Memory B cell (primary cell): ENCODE measurements at regions not wholly inside any gene's neighbourhood (a gene's known extent, or its start where the extent isn't known, plus 50 kb on each side); places are given as distances from the start of the nearest gene placed in this dataset.

Source experiments
- ATAC-seq: fragments of 150-1000 bp; cut with Tn5 transposase; 2 replicates; pipeline ENCODE4 v1.10.0; 2021; ENCODE audit warnings: low read depth, mild to moderate bottlenecking, moderate library complexity
- DNase-seq, 2 donors: peaks; one replicate each; pipeline ENCODE4 v3.0.0; 2022; ENCODE audit warnings: low spot score in 2 of 2
- H3K27ac Mint-ChIP-seq: one replicate; pipeline ENCODE4 v1.8.0; 2022; ENCODE audit warnings: mild to moderate bottlenecking, moderate library complexity, mixed read lengths
- H3K27me3 Mint-ChIP-seq: one replicate; pipeline ENCODE4 v1.8.0; 2022; ENCODE audit warnings: mixed read lengths
- H3K36me3 Mint-ChIP-seq: one replicate; pipeline ENCODE4 v1.8.0; 2022; ENCODE audit warnings: mild to moderate bottlenecking, mixed read lengths
- H3K4me1 Mint-ChIP-seq: one replicate; pipeline ENCODE4 v1.8.0; 2022; ENCODE audit warnings: mixed read lengths
- H3K4me3 Mint-ChIP-seq: one replicate; pipeline ENCODE4 v1.8.0; 2022; ENCODE audit warnings: mild to moderate bottlenecking, moderate library complexity, mixed read lengths
- H3K9me3 Mint-ChIP-seq: one replicate; pipeline ENCODE4 v1.8.0; 2022; ENCODE audit warnings: mixed read lengths

DNA sequence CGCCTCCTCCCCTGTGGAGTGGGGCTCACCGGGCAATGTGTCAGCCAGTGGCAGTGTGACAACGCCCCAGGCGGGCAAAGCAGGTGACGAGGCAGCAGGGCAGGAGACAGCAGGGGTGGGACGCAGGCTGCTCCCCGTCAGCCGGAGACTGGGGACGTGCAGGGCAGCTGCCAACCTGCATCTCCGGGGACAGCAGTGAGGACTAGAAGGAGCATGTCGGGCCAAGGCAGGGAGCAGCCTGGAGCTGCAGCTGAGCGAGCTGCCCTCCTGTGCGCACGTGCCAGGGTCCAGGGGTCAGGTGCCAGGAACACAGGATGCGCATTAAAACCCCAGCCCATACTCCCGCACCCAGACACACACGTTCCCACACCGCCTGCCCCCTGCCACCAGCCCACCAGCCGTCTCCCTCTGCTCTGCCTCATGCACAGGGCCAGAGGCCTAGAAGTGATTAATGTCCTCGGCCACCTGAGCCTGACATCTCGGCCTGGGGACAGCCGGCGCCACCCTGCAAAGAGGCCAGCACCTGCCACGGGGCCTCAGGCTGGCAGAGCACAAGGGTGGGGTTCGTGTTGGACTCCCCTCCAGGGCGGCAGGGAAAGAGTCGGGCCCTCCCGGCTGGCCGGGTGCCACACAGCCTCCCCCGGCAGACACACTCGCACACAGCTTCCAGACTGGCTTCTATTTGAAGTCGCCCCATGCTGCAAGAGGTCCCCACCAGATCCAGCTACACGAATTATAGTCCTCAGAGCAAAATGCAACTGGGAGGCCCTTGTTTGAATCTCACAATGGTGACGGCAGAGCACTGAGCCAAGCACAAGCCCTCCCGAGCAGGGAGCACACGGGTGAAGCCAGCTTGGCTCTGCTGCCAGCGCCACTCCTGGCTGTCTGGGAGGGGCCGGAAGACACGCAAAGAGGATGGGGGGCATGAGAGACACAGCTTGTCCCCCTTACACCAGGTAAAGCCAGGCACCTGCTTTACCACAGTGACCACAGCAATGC is 90.4 kb downstream of the RBFOX3 start:
- Mint-ChIP-seq H3K27me3 (peaks cover 7% of the 10 kb centered on the region), H3K36me3 (no peaks in the 10 kb centered on the region), H3K4me1 (no peaks in the 10 kb centered on the region), H3K4me3 (no peak overlapping the region), H3K9me3 (no peaks in the 10 kb centered on the region), H3K27ac (no peak overlapping the region)
- ATAC-seq (no peak), DNase-seq (no peak)

GRCh38 chr17:79519601-79520000 is 91.2 kb downstream of the RBFOX3 start:
- H3K27ac Mint-ChIP-seq: no peak overlapping the region
- ATAC-seq (no peak), DNase-seq (no peak)
- H3K9me3 Mint-ChIP-seq: no peaks in the 10 kb centered on the region
- H3K36me3 Mint-ChIP-seq: no peaks in the 10 kb centered on the region
- H3K4me3 Mint-ChIP-seq: no peak overlapping the region
- H3K27me3 Mint-ChIP-seq: peaks cover 7% of the 10 kb centered on the region
- no peaks in the 10 kb centered on the region for H3K4me1 Mint-ChIP-seq

DNA sequence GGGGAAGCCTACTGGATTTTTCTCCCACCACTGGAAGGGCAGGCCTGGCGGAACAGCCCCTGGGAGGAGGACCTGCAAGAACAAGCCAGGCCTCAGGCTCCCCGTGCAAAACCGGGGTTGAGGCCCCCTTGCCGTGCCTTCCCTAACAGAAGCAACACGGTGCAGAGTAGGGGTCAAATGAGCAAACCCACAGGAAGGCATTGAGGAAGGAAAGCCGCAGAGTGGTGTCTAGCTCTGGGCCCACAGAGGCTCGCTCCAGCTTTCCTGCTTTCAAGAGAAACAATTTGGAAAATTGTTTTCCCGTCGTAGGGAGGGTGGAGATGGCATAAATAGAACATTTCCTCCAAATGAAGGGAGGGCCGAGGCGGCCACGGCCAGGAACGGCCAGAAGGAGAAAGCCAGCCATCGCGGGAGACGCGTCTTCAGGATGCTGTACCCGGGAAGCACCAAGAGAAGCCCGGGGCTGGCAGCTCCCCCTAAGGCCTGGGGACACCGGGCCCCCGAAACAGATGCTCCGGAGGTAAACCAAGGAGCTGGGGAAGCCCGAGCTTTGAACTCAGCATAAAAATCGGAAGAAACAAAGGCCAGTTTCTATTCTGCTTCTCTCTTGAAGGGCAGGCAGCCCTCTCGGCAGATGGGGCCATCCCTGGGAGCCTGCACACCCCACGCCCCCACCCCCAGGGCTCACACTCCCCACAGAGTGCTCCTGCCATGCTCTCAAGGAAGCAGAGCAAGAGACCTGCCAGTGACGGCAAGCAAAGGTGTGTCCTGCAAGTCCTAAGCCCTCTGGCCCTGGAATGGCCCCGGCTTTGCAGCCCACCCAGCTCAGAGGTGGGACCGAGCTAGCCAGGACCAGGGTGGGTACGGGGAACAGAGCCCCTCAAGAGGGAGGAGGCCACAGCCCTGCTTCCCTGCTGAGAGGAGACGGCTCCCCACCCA is 92.0 kb downstream of the RBFOX3 start:
- H3K27me3 Mint-ChIP-seq: peaks cover 7% of the 10 kb centered on the region
- DNase-seq (no peak), ATAC-seq (no peak)
- no peaks in the 10 kb centered on the region for H3K9me3 Mint-ChIP-seq
- H3K27ac Mint-ChIP-seq: no peak overlapping the region
- no peaks in the 10 kb centered on the region for H3K4me1 Mint-ChIP-seq
- no peak overlapping the region for H3K4me3 Mint-ChIP-seq
- H3K36me3 Mint-ChIP-seq: no peaks in the 10 kb centered on the region

- Mint-ChIP-seq H3K4me3 (no peak overlapping the region), H3K4me1 (no peaks in the 10 kb centered on the region), H3K27me3 (peaks cover 7% of the 10 kb centered on the region), H3K27ac (no peak overlapping the region), H3K36me3 (no peaks in the 10 kb centered on the region), H3K9me3 (no peaks in the 10 kb centered on the region)
- ATAC-seq (no peak), DNase-seq (no peak)
Observed at GRCh38 chr17:79517827-79518584, 92.8 kb downstream of the RBFOX3 start.

DNA sequence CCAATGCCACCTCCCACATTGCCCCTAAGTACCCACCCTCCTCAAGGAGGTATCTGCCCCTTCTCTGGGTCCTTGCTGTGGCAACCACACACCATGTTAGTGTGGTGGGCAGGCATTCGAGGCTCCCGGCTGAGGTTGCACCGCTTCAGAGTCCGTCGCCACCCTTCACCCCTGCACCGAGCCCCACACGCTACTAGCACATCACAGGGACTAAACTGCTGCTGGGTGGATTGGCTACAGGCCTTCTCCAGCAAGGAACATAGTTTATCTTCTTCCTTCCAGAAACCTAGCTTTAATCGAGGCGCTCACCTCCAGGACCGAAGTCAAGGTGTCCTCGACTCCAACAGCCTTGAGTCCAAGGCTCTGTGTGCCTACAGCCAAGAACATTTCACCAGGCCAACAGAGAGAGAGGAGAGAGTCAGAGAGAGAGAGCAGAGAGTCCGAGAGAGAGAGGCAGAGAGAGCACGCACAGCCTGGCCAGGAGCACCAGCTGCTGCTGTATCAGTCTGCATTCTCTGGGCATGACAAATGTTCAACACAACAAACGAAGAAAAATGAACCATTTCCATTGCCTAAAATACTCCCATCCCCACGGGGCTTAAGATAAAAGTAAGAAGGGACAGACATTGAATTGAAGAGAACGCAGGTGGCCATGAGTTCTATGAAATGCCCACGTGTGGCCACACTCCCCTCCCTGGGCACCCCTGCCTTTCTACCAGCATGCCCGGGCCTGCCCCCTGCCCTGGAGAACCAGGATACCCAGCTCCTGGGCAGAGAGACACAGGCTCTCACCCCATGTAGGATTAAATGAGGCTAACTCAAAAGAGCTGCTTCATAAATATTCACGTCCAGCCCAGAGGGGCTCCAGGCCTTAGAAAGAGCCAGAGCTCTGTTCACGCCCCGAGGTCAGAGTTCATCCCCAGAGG is 94.9 kb downstream of the RBFOX3 start:
- DNase-seq (no peak), ATAC-seq (no peak)
- Mint-ChIP-seq H3K4me3 (no peak overlapping the region), H3K27ac (no peak overlapping the region), H3K9me3 (no peaks in the 10 kb centered on the region), H3K27me3 (peaks cover 7% of the 10 kb centered on the region), H3K36me3 (no peaks in the 10 kb centered on the region), H3K4me1 (no peaks in the 10 kb centered on the region)

DNA sequence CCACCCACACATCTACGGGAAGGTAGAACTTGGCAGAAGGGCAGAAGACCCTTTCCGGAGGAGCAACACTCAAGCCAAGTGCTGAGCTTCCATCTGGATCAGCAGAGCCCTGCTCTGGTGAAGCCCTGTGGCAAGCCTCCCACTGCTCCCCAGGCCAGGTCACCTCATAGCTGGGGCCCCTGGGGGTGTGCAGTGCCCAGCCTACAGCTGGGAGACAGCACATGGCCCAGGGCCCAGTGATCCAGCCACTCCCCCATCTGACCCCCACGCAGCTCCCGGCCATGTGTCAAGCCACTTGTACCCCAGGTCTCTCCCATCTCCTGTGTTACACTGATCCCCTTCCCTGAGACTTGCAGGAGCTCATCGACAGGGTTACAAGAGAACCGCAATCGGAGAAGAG is 95.7 kb downstream of the RBFOX3 start:
- no peak for ATAC-seq
- peaks cover 7% of the 10 kb centered on the region for H3K27me3 Mint-ChIP-seq
- no peak overlapping the region for H3K27ac Mint-ChIP-seq
- no peaks in the 10 kb centered on the region for H3K9me3 Mint-ChIP-seq
- DNase-seq: no peak
- H3K4me3 Mint-ChIP-seq: no peak overlapping the region
- H3K4me1 Mint-ChIP-seq: no peaks in the 10 kb centered on the region
- H3K36me3 Mint-ChIP-seq: no peaks in the 10 kb centered on the region

DNA sequence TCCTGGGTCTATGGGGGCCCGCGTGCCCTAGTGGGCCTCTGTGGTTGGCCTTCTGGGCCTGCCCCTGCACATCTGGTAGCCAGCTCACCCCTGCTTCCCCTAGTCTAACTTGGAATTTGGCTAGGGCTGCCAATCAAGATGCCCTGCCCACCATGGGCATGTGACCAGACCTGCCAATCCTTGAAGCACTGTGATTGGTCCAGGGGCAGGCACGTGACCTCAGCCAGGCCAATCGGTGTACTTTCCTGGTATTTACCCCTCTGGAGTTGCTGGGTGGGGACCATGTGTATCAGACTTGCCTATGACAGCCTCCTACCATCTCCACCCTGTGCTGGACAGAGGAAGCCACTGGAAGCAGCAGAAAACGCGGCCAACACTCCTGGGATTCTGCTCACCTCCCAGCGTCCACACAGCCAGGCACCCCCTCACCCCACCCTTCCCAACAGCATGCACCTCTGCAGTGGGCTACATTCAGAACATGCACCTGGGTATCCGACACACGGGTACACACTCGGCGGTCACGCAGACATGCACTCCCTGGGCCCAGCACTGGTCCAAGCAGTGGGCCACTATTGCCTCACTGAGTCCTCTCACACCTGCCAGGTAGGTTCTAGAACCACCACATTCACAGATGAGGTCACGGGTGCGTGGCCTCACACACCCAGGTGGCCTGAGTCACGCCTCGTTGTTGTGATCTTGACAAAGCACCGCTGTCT is 96.9 kb downstream of the RBFOX3 start:
- Mint-ChIP-seq H3K4me3 (no peak overlapping the region), H3K9me3 (no peaks in the 10 kb centered on the region), H3K27me3 (peaks cover 7% of the 10 kb centered on the region), H3K4me1 (no peaks in the 10 kb centered on the region), H3K27ac (no peak overlapping the region), H3K36me3 (no peaks in the 10 kb centered on the region)
- ATAC-seq: no peak
- DNase-seq: no peak

GRCh38 chr17:79513206-79513605 is 97.6 kb downstream of the RBFOX3 start:
- no peak overlapping the region for H3K27ac Mint-ChIP-seq
- no peaks in the 10 kb centered on the region for H3K36me3 Mint-ChIP-seq
- peaks cover 7% of the 10 kb centered on the region for H3K27me3 Mint-ChIP-seq
- no peaks in the 10 kb centered on the region for H3K4me1 Mint-ChIP-seq
- H3K9me3 Mint-ChIP-seq: no peaks in the 10 kb centered on the region
- ATAC-seq: no peak
- no peak overlapping the region for H3K4me3 Mint-ChIP-seq
- DNase-seq: no peak

GRCh38 chr17:79511471-79511870 is 99.4 kb downstream of the RBFOX3 start:
- no peak overlapping the region for H3K4me3 Mint-ChIP-seq
- peaks cover 4% of the 10 kb centered on the region for H3K27me3 Mint-ChIP-seq
- no peaks in the 10 kb centered on the region for H3K4me1 Mint-ChIP-seq
- no peaks in the 10 kb centered on the region for H3K36me3 Mint-ChIP-seq
- no peak for DNase-seq
- no peak overlapping the region for H3K27ac Mint-ChIP-seq
- no peak for ATAC-seq
- no peaks in the 10 kb centered on the region for H3K9me3 Mint-ChIP-seq

- Mint-ChIP-seq H3K4me1 (no peaks in the 10 kb centered on the region), H3K36me3 (no peaks in the 10 kb centered on the region), H3K27ac (no peak overlapping the region), H3K27me3 (peaks cover 4% of the 10 kb centered on the region), H3K9me3 (no peaks in the 10 kb centered on the region), H3K4me3 (no peak overlapping the region)
- no peak for ATAC-seq
- DNase-seq: no peak
Observed at GRCh38 chr17:79510071-79510470, 100.8 kb downstream of the RBFOX3 start.

GRCh38 chr17:79509490-79509889 is 101.4 kb downstream of the RBFOX3 start:
- no peak for ATAC-seq
- Mint-ChIP-seq H3K36me3 (no peaks in the 10 kb centered on the region), H3K4me3 (no peak overlapping the region), H3K9me3 (no peaks in the 10 kb centered on the region), H3K27me3 (peaks cover 9% of the 10 kb centered on the region), H3K27ac (no peak overlapping the region), H3K4me1 (no peaks in the 10 kb centered on the region)
- no peak for DNase-seq

DNA sequence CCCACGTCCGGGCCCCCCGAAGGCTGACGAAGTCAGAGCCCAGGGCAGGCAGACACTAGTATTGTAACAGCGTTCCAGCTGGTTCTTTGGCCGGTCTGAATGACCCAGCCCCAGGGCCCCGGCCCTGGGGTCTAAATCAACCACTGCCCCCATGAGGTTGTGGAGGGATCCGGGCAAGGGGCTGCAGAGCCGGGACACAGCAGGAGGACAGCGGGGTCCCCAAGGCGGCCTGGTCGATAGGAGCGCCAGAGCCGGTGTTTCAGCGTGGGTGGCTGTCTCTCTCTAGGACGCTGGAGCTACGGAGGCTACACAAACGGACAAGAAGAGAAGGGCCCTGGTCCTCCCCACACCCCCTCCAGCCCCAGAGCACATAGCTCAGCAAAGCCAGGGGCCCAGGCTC is 101.8 kb downstream of the RBFOX3 start:
- ATAC-seq (no peak), DNase-seq (no peak)
- Mint-ChIP-seq H3K27me3 (peaks cover 12% of the 10 kb centered on the region), H3K36me3 (no peaks in the 10 kb centered on the region), H3K27ac (no peak overlapping the region), H3K9me3 (no peaks in the 10 kb centered on the region), H3K4me3 (no peak overlapping the region), H3K4me1 (no peaks in the 10 kb centered on the region)
